ENCODE measurements at regions not wholly inside any gene's neighbourhood (a gene's known extent, or its start where the extent isn't known, plus 50 kb on each side); places are given as distances from the start of the nearest gene placed in this dataset.

DNA sequence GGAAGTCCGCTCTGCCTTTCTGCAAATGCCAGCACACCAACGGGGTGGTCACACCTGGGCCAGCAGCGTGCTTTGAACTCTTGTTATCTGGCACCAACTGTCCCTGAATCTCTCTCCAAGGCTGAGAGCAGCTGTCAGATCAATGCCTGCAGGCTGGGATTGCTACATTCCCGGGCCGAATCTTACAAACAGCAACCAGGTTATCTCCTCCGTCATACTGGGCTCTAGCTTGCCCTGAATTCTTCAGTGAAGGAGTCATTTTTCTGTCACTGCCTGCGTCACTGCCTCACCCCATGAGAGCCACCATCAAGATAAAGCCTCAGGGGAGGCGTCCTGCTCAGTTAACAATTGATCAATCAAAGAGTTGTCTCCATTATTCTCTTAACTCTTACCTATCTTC is 329.4 kb upstream of the PPARGC1A start:
- no peak for DNase-seq (ENCODE audit: low spot score)
- Histone ChIP-seq H3K4me3 (no peak overlapping the region), H3K27ac (no peak overlapping the region)
- TF ChIP-seq, protein P1, sequence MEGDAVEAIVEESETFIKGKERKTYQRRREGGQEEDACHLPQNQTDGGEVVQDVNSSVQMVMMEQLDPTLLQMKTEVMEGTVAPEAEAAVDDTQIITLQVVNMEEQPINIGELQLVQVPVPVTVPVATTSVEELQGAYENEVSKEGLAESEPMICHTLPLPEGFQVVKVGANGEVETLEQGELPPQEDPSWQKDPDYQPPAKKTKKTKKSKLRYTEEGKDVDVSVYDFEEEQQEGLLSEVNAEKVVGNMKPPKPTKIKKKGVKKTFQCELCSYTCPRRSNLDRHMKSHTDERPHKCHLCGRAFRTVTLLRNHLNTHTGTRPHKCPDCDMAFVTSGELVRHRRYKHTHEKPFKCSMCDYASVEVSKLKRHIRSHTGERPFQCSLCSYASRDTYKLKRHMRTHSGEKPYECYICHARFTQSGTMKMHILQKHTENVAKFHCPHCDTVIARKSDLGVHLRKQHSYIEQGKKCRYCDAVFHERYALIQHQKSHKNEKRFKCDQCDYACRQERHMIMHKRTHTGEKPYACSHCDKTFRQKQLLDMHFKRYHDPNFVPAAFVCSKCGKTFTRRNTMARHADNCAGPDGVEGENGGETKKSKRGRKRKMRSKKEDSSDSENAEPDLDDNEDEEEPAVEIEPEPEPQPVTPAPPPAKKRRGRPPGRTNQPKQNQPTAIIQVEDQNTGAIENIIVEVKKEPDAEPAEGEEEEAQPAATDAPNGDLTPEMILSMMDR (IDR thresholded peaks at IDR 0.05), result no peak

DNA sequence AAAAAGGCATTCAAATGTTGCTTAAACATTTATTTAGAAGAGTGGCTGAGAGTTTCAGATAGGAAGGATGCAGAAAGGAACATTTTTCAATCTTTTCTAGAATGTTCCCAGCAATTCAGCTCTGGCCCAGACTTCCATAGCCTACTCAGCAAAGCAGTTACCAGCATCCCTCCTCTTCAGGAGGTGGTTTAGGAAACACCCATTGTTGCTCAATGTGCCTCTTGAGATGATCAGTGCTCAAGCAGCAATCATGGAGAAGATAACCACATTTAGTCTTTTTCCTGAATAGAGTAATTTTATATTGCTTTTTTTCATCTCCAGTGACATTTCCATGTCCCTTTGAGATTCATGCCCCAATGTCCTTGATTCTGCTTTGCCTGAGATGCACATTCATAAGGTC is 328.7 kb upstream of the PPARGC1A start:
- no peak for DNase-seq (ENCODE audit: low spot score)
- Histone ChIP-seq H3K27ac (no peak overlapping the region), H3K4me3 (no peak overlapping the region)
- TF ChIP-seq, protein P1 (IDR thresholded peaks at IDR 0.05), result no peak

DNA sequence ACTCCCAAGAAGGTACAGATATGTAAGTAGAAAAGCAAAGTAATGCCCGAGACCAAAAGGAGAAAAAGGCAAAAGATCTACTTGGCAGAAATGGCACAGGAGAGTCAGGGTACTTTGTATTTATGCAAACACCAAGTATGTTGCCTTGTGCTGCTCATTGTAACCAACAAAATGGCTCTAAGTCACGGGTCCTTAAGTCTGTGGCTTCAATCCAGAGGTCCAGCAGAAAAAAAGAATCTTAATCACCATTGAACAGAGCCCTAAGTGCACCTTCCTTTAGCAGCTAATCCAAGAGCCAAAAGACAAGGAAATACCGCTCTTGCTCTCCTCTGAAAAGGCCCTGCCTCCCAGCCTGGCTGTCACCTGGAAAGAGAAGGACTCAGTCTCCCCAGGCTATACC is 324.9 kb upstream of the PPARGC1A start:
- DNase-seq (ENCODE audit: low spot score), result no peak
- TF ChIP-seq, protein P1 (IDR thresholded peaks at IDR 0.05), result no peak
- H3K4me3 ChIP-seq, result no peak overlapping the region
- no peak overlapping the region for H3K27ac ChIP-seq

DNA sequence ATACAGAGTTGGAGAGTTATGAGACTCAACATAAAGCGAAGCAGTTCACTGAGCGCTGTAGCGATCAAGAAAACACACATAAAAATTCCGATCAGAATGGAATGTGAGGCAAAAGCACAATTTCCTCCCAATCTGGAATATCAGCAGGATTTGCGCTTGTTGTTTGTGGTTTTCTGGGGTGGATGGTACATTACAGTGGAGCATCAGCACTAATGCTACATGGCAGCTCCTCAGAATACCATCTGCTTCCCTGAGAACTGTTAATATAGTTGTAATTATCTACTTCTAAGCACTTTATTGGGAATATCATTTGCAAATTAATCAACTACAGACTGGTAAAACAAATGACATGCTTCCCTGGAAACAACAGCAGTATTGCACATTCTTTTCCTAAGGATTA is 324.1 kb upstream of the PPARGC1A start:
- H3K4me3 ChIP-seq, result no peak overlapping the region
- DNase-seq (ENCODE audit: low spot score), result no peak
- H3K27ac ChIP-seq, result no peak overlapping the region
- TF ChIP-seq, protein P1 (IDR thresholded peaks at IDR 0.05), result no peak

DNA sequence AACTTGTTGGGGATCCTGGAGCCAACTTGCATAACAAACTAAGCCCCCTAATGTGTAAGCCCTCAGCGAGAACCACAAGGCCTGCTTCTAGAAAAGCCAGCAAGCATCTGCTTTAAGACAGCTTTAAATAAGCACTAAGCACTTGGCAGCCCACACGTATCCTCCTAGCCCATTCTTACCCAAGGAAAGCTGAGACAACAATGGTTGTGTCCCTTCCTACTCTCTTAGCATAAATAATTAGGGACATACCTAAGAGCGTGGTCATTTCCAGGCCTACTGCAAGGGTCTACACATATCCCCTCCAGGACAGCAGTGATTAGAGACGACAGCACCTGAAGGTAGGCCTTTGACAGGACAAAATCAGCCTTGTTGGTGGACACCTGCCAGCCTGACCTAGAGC is 322.8 kb upstream of the PPARGC1A start:
- DNase-seq (ENCODE audit: low spot score), result no peak
- H3K27ac ChIP-seq, result no peak overlapping the region
- H3K4me3 ChIP-seq, result no peak overlapping the region
- TF ChIP-seq, protein P1 (IDR thresholded peaks at IDR 0.05), result no peak

DNA sequence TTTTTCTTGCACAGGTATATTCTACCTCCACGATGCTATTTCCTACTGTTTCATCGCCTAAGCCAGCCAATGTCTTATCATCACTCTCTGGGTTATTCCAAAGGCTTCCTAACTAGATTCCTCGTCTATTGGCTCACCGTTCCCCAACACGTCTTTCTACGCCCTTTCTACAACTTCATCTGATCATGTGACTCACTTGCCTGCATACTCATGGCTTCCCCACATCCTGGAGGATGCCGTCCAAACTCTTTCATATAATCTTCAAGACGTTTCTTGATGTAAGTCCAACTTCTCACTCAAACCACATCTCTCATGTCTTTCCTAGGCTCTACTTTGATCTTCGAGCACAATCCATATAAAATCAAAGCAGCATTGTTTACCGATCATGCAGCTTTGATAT is 322.0 kb upstream of the PPARGC1A start:
- Histone ChIP-seq H3K4me3 (no peak overlapping the region), H3K27ac (no peak overlapping the region)
- no peak for DNase-seq (ENCODE audit: low spot score)
- TF ChIP-seq, protein P1 (IDR thresholded peaks at IDR 0.05), result no peak

DNA sequence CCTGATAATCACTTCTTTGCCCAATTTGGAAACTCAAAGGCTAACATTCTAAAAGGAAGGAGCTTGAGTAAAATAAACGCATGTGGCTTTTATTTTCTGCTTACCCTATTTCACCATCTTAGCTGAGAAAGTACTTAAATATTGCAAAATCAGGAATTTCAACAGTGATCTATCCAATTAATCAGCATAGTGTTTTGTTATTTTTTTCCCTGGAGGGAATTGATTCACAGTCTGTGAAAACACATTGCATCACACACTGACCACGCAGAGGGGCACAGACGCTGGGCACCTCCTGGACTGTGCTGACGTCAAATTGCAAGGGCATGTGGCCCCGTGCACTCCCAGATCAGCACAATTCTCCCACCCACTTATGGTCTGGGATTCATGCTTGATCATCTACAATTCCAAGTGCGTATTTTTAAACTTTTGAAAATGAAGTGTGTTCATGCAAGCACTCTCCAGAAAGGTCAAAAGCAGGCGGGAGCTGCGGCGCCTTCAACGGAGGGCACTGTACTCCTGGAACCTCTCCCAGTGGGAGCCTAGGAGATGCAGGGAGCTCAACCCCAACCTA is 320.6 kb upstream of the PPARGC1A start:
- DNase-seq (ENCODE audit: low spot score), result peak; percentile 78
- TF ChIP-seq, protein P1 (IDR thresholded peaks at IDR 0.05), result no peak
- H3K4me3 ChIP-seq, result no peak overlapping the region
- H3K27ac ChIP-seq, result peak overlapping the region in 1 of 2 donors; percentile 23
